OCI-LY3 (cell line): ENCODE measurements at regions not wholly inside any gene's neighbourhood (a gene's known extent, or its start where the extent isn't known, plus 50 kb on each side); places are given as distances from the start of the nearest gene placed in this dataset.

ENCODE experiments used
- CTCF ChIP-seq: fragments of 200-600, 300-600 bp; sonication (generic); IDR thresholded peaks from 2 replicates; pipeline ENCODE4 v1.5.1; 2014; ENCODE audit warnings: antibody characterized with exemption, low read length, low read depth
- EZH2phosphoT487 ChIP-seq: fragments of 200-600 bp; shearing (Covaris generic); IDR thresholded peaks from 2 replicates; pipeline ENCODE4 v1.6.1; 2018; ENCODE audit warnings: antibody characterized with exemption, mixed run types, low read depth

DNA sequence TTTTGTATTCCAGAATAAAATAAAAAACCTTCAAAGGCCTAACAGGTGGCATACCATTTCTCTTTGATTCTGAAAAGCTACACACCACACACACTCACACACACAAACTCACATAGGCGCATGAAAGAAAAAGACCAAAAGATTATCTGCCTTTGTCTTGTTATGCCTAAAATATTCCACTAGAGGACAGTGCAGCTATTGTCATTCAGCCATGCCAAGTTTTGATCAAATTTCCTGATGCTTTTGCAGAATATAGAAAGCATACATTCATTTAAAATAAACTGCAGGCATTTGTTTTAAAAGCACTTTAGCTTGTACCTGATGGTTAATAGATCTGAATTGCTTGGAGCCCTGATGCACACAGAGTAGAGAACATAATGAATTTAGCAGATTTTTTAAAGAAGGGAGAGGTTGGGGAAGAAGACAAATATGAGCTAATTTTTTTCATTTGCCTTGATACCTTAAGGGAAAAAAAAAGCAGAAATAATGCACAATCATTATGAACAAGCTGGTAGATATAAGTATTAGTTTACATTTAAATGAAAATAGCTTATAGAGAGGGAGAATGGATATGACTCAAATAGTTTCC, 1766.9 kb upstream of the SEL1L start:
- TF ChIP-seq CTCF (peak; percentile 89), EZH2phosphoT487 (no peak)
